HG03039 (cell line): ENCODE measurements at regions not wholly inside any gene's neighbourhood (a gene's known extent, or its start where the extent isn't known, plus 50 kb on each side); places are given as distances from the start of the nearest gene placed in this dataset.
"Not testable (repeated sequence)": the region's sequence is repeated elsewhere in the genome, so short reads cannot be mapped to it uniquely, and the experiment has no call there.

Source experiments
- ATAC-seq: cut with Tn5 transposase; IDR thresholded peaks from one replicate; pipeline ENCODE4 v1.9.1; 2021; ENCODE audit warnings: mild to moderate bottlenecking, moderate library complexity; ENCODE audit not compliant: unreplicated experiment

DNA sequence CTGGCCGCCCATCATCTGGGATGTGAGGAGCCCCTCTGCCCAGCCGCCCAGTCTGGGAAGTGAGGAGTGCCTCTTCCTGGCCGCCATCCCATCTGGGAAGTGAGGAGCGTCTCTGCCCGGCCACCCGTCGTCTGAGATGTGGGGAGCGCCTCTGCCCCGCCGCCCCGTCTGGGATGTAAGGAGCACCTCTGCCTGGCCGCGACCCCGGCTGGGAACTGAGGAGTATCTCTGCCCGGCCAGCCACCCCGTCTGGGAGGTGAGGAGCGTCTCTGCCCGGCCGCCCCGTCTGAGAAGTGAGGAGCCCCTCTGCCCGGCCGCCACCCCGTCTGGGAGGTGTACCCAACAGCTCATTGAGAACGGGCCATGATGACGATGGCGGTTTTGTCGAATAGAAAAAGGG, 211.4 kb downstream of the ANAPC1 start:
- not testable (repeated sequence) for ATAC-seq

DNA sequence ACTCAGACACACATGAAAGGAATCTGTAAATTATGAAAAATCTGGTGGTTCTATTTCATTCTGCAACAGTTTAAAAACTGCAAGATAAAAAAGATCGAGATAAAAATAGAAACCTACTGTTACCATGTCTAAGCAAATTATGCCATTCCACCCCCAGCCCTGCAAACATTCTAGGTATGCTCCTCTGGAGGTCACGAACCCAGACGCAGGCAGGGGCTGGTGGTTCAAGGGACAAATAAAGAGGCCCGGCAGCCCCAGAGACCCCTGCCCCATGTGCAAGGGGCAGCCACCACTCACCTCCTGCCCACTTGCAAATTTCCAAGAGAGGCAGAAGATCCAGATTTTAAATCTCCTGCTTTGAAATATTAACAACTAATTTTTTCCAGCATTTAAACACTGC, 210.5 kb downstream of the ANAPC1 start:
- no peak for ATAC-seq

DNA sequence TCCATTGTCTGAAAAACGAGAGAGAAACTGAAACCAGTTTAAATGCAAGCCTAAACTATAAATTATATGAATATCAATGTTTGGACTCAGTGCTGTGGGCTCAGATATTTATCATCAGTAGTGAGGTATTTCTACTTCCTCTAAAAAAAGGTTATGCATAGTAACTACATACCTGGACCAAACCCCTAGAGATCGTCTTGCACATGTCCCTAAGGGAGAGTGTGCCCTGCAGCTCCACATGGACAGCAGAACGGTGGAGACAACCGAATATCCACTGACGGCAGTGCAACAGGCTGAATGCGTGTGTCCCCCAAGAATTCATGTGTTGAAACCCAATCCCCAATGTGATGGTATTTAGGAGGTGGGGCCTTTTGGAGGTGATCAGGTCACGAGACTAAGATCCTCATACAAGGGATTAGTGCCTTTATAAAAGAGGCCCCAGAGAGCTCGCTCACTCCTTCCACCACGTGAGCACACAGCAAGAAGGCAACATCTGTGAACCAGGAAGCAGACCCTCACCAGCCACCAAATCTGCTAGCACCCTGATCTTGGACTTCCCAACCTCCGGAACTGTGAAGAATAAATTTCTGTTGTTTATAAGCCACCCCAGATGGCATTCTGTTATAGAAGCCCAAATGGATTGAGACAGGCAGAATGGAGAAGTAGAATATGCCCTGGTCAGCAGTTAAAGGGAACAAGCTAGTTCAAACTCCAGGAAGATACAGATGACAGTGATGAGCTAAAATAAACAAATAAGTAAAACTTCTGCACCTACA, 208.4 kb downstream of the ANAPC1 start:
- no peak for ATAC-seq

DNA sequence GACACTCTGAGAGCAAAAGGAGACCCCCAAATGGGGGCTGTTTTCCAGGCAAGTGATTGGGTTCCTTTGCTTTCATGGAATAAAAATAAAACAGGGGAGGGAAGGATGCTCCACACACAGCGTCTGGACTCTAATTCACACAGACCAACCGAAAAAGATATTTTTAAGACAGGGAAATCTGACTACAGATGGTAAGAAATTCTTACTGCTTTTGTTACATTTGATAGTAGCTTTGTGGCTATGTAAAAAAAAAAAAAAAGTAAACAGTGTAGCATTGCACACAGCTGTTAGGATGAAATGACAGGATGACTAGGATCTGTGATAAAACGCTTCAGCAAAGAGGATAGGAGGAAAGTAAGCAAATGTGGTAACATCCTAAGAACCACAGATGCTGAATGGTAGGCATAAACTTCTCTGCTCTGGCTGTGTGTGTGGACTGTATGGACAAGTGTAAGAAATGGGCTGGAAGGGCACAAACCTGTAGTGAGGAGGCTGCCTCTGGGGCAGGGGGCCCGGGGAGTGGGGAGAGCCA, 207.6 kb downstream of the ANAPC1 start:
- ATAC-seq: no peak

DNA sequence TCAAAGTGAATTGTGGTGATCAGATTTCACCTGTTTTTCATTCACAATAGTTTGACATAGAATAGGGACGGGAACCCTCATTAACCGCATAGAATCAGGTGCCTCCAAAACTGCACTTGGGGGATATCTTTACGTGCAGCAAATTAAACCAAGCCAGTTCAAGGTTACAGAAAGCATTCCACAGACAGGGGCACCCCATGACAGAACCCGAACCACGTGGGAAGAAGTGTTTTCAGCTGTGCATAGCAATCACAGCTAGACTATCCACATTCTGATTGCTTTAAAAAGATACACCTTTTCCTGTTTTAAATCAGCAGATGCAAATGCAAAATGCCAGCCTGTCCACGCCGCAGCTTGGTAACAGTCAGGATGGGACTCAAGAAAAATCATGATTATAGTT, 205.8 kb downstream of the ANAPC1 start:
- no peak for ATAC-seq

DNA sequence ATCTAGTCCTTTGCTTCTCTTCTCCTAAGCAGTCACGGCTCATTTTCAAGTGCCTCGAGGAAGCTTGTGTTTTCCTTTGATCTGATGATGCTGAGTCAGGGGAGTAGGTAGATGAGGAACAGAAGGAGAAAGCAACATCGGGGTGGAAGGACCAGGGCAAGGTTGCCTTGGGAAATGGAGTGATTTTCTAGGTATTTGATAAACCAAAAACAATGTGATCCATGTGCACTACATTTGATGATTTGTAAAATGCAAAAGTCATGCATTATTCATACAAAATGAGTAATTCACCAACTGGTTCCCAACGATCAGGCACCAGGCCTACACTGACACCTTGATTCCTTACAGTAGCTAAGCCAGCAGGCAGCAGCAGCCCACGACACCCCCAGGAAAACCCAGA, 205.3 kb downstream of the ANAPC1 start:
- ATAC-seq: no peak

DNA sequence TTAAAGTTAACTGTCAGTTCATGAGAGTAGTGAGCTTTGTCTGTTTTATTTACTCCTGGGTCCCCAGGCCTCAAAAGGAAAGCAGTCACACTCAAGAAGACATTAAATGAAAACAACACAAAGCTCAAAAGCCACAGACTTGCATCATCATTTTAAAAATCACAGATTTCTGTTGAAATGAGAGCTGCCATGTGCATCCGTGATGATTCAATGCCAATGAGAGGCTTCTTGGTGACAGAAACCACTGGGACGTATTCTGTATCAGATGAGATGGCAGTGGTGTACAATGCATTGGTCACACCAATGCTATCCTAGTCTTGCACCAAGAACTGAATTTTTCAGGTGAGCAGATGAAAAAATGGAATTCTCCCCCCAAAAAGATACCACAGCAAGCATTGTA, 204.8 kb downstream of the ANAPC1 start:
- no peak for ATAC-seq

DNA sequence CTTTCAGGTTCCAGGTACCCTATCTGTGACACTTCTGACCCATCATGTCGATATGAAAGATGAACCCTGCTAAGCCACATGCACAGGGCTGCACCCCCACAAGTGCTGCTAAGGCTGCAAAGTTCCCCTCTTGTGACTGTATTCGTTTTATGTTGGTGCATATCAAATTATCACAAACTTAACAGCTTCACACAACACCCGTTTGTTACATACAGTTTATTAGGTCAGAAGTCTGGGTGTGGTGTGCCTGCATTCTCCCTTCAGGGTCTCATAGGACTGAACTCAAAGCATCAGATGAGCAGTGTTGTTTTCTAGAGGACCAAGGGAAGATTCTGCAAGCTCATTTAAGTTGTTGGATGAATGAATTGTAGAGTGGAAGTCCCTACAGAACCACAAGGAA, 199.4 kb downstream of the ANAPC1 start:
- no peak for ATAC-seq

DNA sequence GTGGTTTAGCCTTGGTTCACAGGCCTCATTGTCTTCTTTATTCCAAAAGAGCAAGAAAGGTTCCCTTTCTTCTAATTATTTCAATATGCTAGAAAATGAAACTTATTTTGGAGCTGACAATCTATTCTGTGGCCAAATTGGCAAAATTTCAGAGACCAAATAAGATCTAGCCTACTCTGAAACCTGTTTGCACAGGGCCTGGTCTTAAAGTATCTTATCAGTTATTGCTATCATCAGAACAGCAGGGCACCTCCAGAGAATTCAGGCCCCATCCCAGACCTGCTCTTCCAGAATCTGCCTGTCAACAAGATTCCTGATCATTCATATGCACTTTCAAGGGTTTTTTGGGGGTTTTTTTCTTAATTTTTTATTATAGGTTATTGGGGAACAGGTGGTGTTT, 198.7 kb downstream of the ANAPC1 start:
- no peak for ATAC-seq

DNA sequence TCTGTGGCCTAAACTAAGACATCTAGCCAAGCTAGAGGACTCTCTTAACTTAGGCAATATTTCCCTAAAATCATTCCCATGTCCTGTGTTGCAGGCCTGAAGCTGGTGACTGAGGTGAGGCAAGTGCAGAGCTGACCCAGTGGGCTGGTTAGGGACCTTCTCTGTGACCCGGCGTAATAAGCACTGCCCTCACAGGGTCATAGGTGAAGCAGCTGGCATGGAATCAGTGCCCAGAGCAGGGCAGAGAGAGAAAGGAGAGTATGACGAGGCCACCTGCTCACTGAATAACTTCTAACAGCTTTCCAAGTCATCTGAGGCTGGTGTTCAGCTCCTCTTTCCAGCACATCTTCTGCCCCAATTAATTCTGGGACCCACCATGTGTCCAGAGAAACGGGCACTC, 197.0 kb downstream of the ANAPC1 start:
- no peak for ATAC-seq

DNA sequence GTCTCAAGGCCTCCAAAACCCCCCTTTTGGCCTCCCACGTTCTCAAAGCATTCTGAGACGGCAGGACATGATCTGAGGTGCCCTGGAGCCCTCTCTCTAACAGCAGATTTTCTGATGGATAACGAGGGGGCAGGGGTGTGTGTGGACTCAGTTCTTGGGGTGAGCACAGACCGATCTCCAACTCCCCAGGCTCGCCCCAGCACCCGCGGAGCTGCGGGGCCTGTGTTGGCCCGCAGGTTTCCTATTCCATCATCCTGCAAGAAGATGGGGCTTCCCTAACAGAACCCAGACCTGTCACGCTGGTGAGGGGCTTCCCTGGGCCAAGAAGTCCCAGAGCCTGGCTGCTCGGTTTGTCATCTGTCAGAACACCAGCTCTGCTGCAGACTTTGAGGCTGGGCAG, 196.1 kb downstream of the ANAPC1 start:
- no peak for ATAC-seq

DNA sequence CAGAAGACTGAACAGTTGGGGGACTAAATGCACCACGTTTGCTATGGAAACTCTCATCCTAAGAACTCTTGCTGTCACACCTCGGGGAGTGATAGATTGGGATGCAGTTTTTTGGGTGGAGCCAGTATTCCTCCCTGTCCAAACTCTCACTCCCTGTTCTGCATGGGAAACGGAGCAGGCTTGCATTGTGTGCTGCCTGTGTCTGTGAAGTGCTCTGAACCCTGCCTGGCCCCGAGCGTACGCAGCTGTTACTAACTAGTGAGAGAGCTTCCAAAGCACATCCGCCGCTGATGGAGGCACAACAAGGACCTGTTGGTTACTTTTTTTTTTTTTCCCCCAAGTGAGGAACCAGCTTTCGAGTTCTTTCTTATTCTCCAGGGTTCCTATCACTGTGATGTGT, 195.5 kb downstream of the ANAPC1 start:
- no peak for ATAC-seq

DNA sequence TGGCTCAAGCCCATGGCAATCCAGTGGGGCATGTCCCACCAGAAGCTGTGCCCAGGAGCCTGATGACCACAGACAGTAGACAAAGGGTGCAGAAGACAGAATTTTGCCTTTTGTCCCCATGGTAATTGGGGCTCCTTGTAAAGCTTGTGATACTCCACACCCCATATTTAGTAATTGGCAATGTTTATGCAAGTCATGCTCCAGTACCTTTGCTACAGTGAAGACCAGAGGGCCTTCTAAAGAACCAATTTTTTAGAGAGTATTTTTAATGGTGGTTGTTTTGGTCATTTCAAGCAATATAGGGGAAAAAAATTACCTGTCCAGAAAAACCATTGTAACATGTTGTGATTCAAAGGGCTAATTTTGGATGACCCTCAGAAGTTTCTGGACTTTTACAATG, 194.8 kb downstream of the ANAPC1 start:
- ATAC-seq: no peak

DNA sequence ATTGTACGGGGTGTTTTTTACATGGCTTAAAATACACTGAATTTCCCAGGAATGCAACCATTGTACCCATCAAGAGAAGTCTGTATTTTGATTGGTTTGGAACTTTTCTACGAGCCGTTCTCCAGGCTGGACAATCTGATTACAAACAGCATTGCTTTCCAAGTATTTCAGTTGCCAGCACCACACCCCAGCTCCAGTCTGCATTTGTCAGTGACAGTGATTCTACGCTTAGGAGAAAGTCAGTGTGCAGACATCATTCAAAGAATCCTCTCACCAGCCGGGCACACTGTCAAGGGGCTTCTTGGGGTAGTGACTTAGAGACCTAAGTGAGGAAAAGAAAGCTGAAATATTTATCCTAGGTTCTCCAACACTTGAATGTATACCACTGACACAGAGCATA, 194.1 kb downstream of the ANAPC1 start:
- no peak for ATAC-seq

DNA sequence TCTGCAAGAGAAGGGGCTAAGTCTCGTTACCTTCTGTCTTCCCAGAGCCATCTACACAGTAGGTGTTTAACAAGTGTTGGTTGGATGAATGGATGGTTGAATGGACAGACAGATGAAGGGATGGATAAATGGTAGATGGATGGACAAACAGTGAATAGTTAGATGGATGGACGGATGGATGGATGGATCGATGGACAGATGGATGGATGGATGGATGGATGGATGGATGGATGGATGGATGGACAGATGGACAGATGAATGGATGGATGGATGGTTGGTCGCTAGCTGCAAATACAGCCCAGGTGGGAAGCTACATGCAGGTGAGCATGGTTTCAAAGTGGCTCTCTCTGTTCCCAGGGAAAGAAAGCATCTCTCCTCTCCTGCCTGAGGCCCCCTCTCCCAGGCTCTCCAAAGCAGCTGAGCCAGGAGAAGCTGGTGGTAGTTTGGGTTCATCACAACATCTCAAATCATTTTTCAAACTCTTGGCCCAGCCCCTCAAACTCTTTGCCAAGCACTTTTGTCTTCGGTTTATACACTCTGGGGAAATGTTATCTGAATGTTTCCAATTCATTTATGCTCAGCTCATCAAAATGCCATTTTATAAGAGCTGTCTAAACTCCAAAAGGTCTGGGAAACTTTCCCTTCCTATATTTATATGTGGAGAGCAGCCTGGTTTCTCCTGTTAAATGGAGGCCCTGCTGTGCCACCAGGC, 192.7 kb downstream of the ANAPC1 start:
- no peak for ATAC-seq

DNA sequence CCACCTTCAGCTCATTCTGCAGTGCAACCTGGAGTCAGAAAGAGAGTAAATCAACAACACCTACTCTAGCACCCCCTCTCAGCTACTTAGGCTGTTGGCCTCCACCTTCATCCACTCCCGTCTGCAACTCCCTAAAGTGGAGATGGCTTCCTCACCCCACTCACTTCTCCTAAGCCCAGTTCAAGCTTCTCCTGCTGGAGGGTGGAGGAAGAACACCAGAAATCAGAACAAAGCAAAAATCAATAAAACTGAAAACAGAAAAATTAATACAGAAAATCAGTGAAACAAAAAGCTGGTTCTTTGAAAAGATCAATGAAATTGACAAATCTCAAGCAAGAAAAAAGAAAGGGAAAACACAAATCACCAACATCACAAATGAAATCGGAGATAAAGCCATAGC, 191.7 kb downstream of the ANAPC1 start:
- ATAC-seq: no peak

DNA sequence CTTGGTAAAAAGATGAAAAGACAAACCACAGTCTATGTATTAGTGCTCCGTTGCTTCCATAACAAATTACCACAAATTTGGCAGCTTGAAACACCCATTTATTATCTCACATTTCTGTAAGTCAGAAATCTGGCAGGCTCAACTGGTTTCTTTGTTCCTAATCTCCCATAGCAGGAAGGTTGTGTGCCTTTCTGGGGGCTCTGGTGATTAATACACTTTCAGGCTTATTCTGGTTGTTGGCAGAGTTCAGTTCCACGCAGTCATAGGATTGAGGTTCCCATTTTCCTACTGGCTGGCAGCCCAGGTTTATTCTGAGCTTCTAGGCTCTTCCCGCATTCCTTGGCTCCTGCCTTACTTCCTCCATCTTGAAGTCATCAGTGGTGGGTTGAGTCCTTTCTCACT, 189.3 kb downstream of the ANAPC1 start:
- ATAC-seq: no peak

DNA sequence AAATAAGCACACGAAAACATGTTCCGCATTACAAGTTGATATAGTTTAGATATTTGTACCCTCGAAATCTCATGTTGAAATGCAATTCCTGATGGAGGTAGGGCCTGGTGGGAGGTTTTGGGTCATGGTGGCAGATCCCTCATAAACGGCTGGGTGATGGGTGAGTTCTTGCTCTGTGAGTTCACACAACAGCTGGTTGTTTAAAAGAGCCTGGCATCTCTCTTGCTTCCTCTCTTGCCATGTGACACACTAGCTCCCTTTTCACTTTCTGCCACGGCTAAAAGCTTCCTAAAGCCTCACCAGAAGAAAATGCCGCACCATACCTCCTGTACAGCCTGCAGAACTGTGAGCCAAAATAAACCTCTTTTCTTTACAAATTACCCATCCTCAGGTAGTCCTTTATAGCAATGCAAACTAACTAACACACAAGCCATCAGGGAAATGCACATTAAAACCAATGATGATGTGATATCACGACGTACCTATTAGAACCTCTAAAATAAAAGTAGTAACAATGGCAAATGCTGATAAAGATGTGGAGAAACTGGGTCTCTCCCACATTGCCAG, 188.5 kb downstream of the ANAPC1 start:
- no peak for ATAC-seq

DNA sequence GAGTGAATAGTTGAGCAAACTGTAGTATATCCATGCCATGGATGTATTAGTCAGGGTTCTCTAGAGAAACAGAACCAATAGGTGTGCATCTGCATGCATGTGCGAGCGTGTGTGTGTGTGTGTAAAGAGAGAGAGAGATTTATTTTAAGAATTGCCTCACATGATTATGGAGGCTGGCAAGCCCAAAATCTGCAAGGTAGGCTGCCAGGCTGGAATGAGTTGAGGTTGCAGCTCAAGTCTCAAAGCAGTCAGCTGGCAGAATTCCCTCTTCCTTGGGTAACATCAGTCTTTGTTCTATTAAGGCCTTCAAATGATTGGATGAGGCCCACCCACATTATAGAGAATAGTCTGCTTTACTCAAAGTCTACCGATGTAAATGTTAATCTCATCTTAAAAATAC, 187.8 kb downstream of the ANAPC1 start:
- no peak for ATAC-seq

DNA sequence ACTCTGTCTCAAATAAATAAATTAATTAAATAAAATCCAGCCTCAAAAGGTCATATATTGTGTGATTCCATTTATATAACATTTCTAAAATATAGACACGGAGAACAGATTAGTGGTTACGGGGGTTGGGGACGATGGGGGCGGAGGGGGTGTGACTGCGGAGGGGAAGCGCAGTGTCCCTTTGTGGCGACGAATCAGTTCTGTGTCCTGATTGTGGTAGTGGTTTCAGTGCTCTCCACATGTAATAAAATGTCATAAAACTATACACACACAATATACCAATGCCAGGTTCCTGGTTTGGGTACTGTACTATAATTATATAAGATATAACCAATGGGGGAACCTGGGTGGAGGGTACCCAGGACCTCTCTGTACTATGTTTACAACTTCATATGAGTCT, 186.4 kb downstream of the ANAPC1 start:
- no peak for ATAC-seq

DNA sequence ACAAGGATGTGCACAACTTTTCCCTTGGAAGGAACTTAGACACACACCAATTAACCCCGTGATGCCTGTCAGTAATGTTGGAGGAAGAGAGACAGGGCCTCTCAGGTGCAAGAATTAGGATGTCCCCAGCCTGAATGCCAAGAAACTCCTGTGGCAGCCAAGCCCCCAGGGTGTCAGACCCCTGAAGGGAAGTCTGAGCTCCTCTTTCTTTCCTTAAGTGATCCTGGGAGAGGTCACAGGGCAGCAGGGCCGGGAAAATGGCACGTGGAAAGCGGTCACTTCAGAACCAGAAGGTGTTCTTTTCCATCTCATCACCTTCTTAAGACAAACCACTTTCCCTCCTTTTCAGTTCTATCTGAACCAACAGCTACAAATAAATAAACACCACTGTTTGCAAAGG, 185.9 kb downstream of the ANAPC1 start:
- ATAC-seq: no peak
